ENCODE measurements at regions not wholly inside any gene's neighbourhood (a gene's known extent, or its start where the extent isn't known, plus 50 kb on each side); places are given as distances from the start of the nearest gene placed in this dataset.

- TF ChIP-seq CTCF (IDR thresholded peaks at IDR 0.05; ENCODE audit: poor library complexity), result no peak
- TF ChIP-seq EZH2 (IDR thresholded peaks at IDR 0.05; ENCODE audit: borderline replicate concordance), result no peak
- no peak for TF ChIP-seq EZH2phosphoT487 (IDR thresholded peaks at IDR 0.05; ENCODE audit: low read depth, severe bottlenecking, unreplicated experiment)
Measured at GRCh38 chr2:236802862-236803261, 233.2 kb downstream of the ACKR3 start.
